Uterus (tissue), 3 donors: ENCODE measurements at regions not wholly inside any gene's neighbourhood (a gene's known extent, or its start where the extent isn't known, plus 50 kb on each side); places are given as distances from the start of the nearest gene placed in this dataset.

Source experiments
- DNase-seq, 2 donors: peaks; one replicate each; pipeline ENCODE4 v3.0.0-alpha.2; 2019 to 2020
- H3K27ac ChIP-seq, 2 donors: fragments of 200-600 bp; sonication (generic); 1 replicate in 1 of 2; 2 replicates in 1 of 2; pipeline ENCODE4 v1.5.1; 2016 to 2018
- H3K27me3 ChIP-seq, 2 donors: fragments of 200-600 bp; sonication (generic); one replicate each; pipeline ENCODE4 v1.5.1; 2018 to 2019; ENCODE audit warnings: control low read depth in 1 of 2
- H3K36me3 ChIP-seq, 2 donors: fragments of 200-600 bp; sonication (generic); one replicate each; pipeline ENCODE4 v1.5.1; 2019; ENCODE audit warnings: control low read depth in 1 of 2
- H3K4me1 ChIP-seq, 2 donors: fragments of 200-600 bp; sonication (generic); one replicate each; pipeline ENCODE4 v1.5.1; 2018 to 2019; ENCODE audit warnings: control low read depth in 1 of 2
- H3K4me3 ChIP-seq, 2 donors: fragments of 200-600 bp; sonication (generic); 1 replicate in 1 of 2; 2 replicates in 1 of 2; pipeline ENCODE4 v1.5.1; 2018 to 2019; ENCODE audit warnings: mild to moderate bottlenecking in 1 of 2
- H3K9me3 ChIP-seq, 2 donors: fragments of 200-600 bp; sonication (generic); one replicate each; pipeline ENCODE4 v1.5.1; 2019; ENCODE audit warnings: control low read depth in 1 of 2
- POLR2A ChIP-seq, 2 donors: fragments of 450-650 bp; IDR thresholded peaks; one replicate each; pipeline ENCODE4 v1.6.1; 2016; ENCODE audit warnings: antibody characterized with exemption in 2 of 2, mild to moderate bottlenecking in 1 of 2, moderate library complexity in 1 of 2
- intact Hi-C: fragments of 100-400 bp; cut with DNase I; formaldehyde crosslinking; loops from one replicate; pipeline ENCODE4 v1.15.1; 2023; ENCODE audit warnings: low total_unique reads
- TF ChIP-seq, protein P1 (sequence below), 4 experiments: fragments of 200-600 bp in 2 of 4; fragments of 450-650 bp in 2 of 4; sonication (generic) in 2 of 4; IDR thresholded peaks; one replicate each; pipeline ENCODE4 v1.5.1; 2016 to 2019; ENCODE audit warnings: antibody characterized with exemption in 4 of 4, mild to moderate bottlenecking in 2 of 4, moderate library complexity in 1 of 4
- donor health status: DM: yes; HTN: yes; CAD: no.

DNA sequence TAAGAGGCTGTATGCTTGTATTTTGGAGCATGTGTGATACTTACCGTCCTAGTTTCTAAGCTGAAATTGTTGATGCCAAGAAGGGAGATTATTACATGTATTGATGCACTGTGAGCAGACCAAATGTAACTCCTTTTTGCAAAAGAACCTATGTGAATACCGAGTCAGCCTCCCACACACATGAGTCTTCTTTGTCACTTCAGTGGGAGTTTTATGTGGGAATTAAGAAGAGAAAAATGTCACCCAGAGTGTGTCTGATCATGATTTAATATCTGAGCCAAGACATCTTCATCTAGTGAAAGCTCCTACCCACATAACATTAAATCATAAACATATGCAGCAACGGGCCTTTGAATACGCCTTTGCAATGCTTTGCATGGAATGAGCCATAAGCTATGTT, 380.3 kb upstream of the ACTBL2 start:
- Histone ChIP-seq H3K27me3 (no peaks in the 10 kb centered on the region), H3K36me3 (no peaks in the 10 kb centered on the region), H3K27ac (no peak overlapping the region), H3K4me1 (peaks cover 0 to 5% of the 10 kb centered on the region in 2 donors), H3K9me3 (no peaks in the 10 kb centered on the region), H3K4me3 (no peak overlapping the region)
- no peak for DNase-seq
- TF ChIP-seq POLR2A (IDR thresholded peaks at IDR 0.05), result no peak
- TF ChIP-seq, protein P1, sequence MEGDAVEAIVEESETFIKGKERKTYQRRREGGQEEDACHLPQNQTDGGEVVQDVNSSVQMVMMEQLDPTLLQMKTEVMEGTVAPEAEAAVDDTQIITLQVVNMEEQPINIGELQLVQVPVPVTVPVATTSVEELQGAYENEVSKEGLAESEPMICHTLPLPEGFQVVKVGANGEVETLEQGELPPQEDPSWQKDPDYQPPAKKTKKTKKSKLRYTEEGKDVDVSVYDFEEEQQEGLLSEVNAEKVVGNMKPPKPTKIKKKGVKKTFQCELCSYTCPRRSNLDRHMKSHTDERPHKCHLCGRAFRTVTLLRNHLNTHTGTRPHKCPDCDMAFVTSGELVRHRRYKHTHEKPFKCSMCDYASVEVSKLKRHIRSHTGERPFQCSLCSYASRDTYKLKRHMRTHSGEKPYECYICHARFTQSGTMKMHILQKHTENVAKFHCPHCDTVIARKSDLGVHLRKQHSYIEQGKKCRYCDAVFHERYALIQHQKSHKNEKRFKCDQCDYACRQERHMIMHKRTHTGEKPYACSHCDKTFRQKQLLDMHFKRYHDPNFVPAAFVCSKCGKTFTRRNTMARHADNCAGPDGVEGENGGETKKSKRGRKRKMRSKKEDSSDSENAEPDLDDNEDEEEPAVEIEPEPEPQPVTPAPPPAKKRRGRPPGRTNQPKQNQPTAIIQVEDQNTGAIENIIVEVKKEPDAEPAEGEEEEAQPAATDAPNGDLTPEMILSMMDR (IDR thresholded peaks at IDR 0.05), result no peak
- intact Hi-C loops, result no loop called here

DNA sequence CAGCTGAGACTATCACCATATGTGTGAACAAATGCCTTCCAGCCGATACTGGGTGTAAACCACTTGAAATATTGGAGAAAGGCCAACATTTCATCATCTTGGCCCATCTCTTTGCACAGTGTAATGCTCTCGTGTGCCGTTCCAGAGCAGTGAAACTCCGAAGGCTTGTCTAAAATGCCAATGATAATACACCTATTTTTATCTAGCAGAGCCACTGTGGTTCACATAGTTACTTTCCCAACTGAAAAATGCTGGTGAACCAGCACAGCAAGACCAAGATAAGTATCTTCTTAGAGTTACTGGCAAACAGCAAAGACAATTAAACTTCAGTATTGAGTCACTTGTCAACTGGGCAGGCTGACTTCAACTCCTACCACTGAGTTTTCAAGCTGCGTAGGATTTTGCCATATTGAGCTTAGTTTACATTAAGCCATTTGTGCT, 379.9 kb upstream of the ACTBL2 start:
- intact Hi-C loops, result no loop called here
- no peaks in the 10 kb centered on the region for H3K27me3 ChIP-seq
- TF ChIP-seq, protein P1 (IDR thresholded peaks at IDR 0.05), result no peak
- no peak for TF ChIP-seq POLR2A (IDR thresholded peaks at IDR 0.05)
- DNase-seq, result no peak
- peaks cover 0 to 5% of the 10 kb centered on the region in 2 donors for H3K4me1 ChIP-seq
- H3K4me3 ChIP-seq, result no peak overlapping the region
- no peak overlapping the region for H3K27ac ChIP-seq
- H3K9me3 ChIP-seq, result no peaks in the 10 kb centered on the region
- H3K36me3 ChIP-seq, result no peaks in the 10 kb centered on the region

DNA sequence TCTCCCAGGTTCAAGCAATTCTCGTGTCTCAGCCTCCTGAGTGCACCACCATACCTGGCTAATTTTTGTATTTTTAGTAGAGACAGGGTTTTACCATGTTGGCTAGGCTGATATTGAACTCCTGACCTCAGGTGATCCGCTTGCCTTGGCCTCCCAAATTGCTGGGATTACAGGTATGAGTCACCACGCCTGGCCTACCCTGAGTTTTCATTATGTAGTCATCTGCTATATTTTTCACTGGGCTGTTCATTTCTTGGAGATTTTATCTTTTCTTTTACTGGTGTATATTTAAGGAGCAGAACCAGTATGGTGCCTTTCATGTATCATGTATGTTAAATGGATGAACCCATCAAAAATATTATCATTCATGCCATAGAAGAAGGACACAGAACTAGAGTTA, 377.0 kb upstream of the ACTBL2 start:
- Histone ChIP-seq H3K4me1 (peaks cover 0 to 5% of the 10 kb centered on the region in 2 donors), H3K27ac (no peak overlapping the region), H3K4me3 (no peak overlapping the region), H3K27me3 (no peaks in the 10 kb centered on the region), H3K36me3 (no peaks in the 10 kb centered on the region), H3K9me3 (no peaks in the 10 kb centered on the region)
- intact Hi-C loops, result no loop called here
- DNase-seq, result no peak
- TF ChIP-seq POLR2A (IDR thresholded peaks at IDR 0.05), result no peak
- TF ChIP-seq, protein P1 (IDR thresholded peaks at IDR 0.05), result no peak

GRCh38 chr5:57858905-57859304, 376.3 kb upstream of the ACTBL2 start:
- intact Hi-C loops, result no loop called here
- DNase-seq, result no peak
- TF ChIP-seq POLR2A (IDR thresholded peaks at IDR 0.05), result no peak
- TF ChIP-seq, protein P1 (IDR thresholded peaks at IDR 0.05), result no peak
- no peaks in the 10 kb centered on the region for H3K9me3 ChIP-seq
- H3K36me3 ChIP-seq, result no peaks in the 10 kb centered on the region
- H3K4me1 ChIP-seq, result peaks cover 0 to 5% of the 10 kb centered on the region in 2 donors
- no peak overlapping the region for H3K4me3 ChIP-seq
- no peaks in the 10 kb centered on the region for H3K27me3 ChIP-seq
- no peak overlapping the region for H3K27ac ChIP-seq

DNA sequence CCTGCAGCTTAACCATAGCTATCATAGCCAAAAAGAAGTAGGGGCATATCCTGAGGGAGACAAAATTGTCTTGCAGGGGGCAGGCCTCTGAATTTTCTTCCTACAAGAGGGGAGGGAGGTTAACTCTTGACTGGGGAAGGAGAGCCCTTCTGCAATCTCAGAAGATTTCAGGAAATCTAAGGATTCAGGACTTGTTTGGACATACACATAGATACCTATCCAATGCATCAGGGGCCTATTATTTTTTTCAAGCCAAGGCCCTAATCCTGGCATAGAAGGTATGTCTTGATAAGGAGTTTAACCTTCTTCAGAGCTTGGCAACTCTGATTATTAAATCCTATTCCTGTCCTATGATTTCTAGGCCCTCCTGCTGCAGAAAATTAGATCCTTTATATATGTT, 375.1 kb upstream of the ACTBL2 start:
- H3K27me3 ChIP-seq, result no peaks in the 10 kb centered on the region
- no peak overlapping the region for H3K4me3 ChIP-seq
- no peaks in the 10 kb centered on the region for H3K9me3 ChIP-seq
- H3K4me1 ChIP-seq, result peaks cover 0 to 5% of the 10 kb centered on the region in 2 donors
- intact Hi-C loops, result no loop called here
- TF ChIP-seq POLR2A (IDR thresholded peaks at IDR 0.05), result no peak
- TF ChIP-seq, protein P1 (IDR thresholded peaks at IDR 0.05), result no peak
- no peak overlapping the region for H3K27ac ChIP-seq
- H3K36me3 ChIP-seq, result no peaks in the 10 kb centered on the region
- no peak for DNase-seq
